Neural progenitor cell (in vitro differentiated cells): ENCODE measurements at regions not wholly inside any gene's neighbourhood (a gene's known extent, or its start where the extent isn't known, plus 50 kb on each side); places are given as distances from the start of the nearest gene placed in this dataset.

ENCODE experiments used
- CTCF ChIP-seq: fragments of 200-600 bp; sonication (generic); IDR thresholded peaks from 2 replicates; pipeline ENCODE4 v1.5.1; 2017; ENCODE audit warnings: antibody characterized with exemption, mild to moderate bottlenecking
- EZH2 ChIP-seq: fragments of 200-600 bp; sonication (generic); IDR thresholded peaks from 2 replicates; pipeline ENCODE4 v1.6.1; 2017; ENCODE audit warnings: antibody characterized with exemption, mild to moderate bottlenecking, moderate library complexity
- EZH2phosphoT487 ChIP-seq: fragments of 200-600 bp; sonication (generic); IDR thresholded peaks from 2 replicates; pipeline ENCODE4 v1.6.1; 2017; ENCODE audit warnings: antibody characterized with exemption

GRCh38 chr4:138473339-138473738, 231.2 kb upstream of the SLC7A11 start:
- TF ChIP-seq CTCF: no peak
- TF ChIP-seq EZH2: no peak
- no peak for TF ChIP-seq EZH2phosphoT487
